ENCODE measurements at regions not wholly inside any gene's neighbourhood (a gene's known extent, or its start where the extent isn't known, plus 50 kb on each side); places are given as distances from the start of the nearest gene placed in this dataset.

DNA sequence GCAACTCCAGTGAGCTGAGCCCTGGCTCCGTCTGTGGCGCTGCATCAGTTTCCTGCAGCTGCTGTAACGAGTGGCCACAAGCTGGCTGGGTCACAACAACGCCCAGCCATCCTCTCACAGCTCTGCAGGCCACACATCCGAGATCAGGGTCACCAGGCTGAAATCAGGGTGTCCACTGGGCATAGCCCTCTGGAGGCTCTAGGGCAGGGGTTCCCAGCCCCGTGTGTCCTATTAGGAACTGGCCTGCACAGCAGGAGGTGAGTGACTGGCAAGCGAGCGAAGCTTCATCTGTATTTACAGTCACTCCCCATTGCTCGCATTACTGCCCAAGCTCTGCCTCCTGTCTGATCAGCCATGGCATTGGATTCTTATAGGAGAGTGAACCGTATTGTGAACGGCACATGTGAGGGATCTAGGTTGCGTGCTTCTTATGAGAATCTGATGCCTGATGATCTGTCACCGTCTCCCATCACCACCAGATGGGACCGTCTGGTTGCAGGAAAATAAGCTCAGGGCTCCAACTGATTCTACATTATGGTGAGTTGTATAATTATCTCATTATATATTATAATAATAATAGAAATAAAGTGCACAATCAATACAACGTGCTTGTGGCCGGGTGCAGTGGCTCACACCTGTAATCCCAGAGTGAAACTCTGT is 176.5 kb downstream of the SEC14L1 start:
- intact Hi-C loops (cut with DNase I): loop anchor here in 1 of 2 donors (5.0 kb wide), 1 partner anchor 35 kb away; no protein-coding TSS in a partner anchor
- DNase-seq (ENCODE audit: low spot score): peak; percentile 51

GRCh38 chr17:77318021-77318420 is 177.3 kb downstream of the SEC14L1 start:
- intact Hi-C loops (cut with DNase I): loop anchor here in 1 of 2 donors (5.0 kb wide), 1 partner anchor 36 kb away; no protein-coding TSS in a partner anchor
- DNase-seq (ENCODE audit: low spot score): peak; percentile 60

- intact Hi-C loops (cut with DNase I): loop anchor here in 1 of 2 donors (5.0 kb wide), 1 partner anchor 36 kb away; no protein-coding TSS in a partner anchor
- DNase-seq (ENCODE audit: low spot score): peak; percentile 83
These were observed 177.9 kb downstream of the SEC14L1 start for GRCh38 chr17:77318491-77319210.

DNA sequence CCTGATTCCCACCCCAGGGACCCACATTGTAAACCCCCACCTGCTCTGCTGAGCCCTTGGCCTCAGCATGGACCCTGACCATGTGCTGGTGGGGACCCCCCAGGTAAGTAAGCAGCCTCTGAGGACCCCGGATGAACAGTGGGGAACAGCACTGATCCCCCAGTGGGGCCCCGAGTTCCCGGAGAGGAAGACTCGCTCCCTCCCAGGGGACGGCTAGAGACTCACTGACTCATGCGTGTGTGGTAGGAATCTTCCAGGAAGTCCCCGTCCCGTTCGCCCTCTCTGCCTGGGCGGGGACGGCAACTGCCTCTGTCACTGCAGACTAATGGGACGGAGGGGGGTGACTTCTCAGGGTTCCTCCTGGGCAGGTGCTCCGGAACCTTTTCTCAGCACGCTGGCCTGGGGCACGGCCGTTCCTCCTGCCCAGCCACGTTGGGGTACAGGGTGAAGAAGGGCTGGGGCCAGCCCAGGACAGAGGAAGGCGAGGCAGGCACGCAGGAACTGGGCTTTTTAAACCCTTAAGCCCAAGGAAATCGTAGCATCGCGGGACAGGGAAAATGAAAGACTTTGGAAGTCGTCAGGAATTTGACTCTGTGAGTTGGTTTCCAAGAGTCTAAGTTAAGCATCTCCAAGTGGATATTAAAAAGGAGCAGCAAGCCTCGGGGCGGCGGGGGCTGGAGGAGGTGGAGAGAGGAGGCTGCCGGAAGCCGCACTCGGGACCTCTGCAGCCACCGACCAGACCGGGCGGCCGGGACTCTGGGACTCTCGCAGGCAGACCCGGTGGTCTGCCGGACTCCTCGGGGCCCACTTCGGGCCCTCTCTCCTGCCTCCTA is 178.7 kb downstream of the SEC14L1 start:
- DNase-seq (ENCODE audit: low spot score): peak; percentile 96
- intact Hi-C loops (cut with DNase I): loop anchor here in 1 of 2 donors (5.0 kb wide), 1 partner anchor 37 kb away; no protein-coding TSS in a partner anchor

DNA sequence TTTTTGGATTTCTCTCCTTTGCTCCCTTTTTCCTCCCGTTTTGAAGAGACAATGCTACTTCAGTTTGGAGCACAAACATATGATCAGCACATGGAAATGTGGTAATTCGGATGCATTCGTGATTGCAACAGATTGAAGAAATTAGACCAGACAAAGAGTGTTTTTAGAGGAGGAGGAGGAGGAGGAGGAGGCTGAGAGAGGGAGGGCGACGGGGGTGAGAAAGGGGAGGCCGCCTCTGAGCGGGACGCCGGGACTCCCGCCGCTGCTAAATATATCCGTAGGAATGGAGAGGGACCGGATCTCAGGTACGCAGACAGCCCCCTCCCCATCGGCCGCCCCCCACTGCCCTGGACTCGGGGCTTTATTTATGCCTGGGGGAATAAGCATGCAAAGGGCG is 179.3 kb downstream of the SEC14L1 start:
- DNase-seq (ENCODE audit: low spot score): peak; percentile 83
- intact Hi-C loops (cut with DNase I): no loop called here

GRCh38 chr17:77320485-77321256 is 179.9 kb downstream of the SEC14L1 start:
- peak; percentile 92 for DNase-seq (ENCODE audit: low spot score)
- intact Hi-C loops (cut with DNase I): no loop called here

DNA sequence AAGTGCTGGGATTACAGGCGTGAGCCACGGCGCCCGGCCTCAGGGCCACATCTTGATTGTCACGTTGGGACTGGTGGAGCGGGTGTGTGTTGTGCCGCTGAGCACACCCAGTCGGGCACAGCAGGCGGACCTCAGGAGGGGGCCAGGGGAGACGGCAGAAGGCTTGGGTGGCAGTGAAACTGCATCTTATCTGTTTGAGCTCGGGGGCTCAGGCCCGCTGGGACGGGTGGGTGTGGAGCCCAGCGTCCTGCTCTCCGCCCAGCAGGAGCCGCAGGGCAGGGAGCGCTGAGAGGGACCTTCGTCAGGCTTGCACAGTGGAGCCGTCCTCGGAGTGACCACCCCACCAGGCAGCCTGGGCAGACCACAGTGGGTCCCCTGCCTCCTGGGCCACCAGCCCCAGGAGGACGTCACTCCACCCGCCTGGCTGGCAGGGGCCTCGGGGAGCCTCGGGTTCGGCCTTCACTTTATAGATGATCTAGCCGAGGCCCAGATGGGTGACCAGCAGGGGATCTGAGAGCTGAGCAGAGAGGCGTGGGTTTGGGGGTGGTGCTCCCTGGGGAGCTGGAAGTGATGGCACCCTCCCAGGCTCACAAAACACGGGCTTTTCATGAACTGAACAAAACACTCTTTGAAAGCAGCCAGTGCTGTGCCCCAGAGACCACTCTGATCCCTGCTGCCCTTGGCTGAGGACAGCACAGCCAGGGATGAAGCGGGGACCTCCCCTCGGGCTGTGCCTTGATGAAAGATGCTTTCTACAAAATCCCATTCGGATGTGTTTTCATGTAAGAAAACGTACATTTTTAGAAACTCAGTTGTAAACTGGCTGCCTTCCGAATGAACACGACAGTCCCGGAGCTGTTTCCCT is 181.1 kb downstream of the SEC14L1 start:
- DNase-seq (ENCODE audit: low spot score): peak; percentile 68
- intact Hi-C loops (cut with DNase I): no loop called here

DNA sequence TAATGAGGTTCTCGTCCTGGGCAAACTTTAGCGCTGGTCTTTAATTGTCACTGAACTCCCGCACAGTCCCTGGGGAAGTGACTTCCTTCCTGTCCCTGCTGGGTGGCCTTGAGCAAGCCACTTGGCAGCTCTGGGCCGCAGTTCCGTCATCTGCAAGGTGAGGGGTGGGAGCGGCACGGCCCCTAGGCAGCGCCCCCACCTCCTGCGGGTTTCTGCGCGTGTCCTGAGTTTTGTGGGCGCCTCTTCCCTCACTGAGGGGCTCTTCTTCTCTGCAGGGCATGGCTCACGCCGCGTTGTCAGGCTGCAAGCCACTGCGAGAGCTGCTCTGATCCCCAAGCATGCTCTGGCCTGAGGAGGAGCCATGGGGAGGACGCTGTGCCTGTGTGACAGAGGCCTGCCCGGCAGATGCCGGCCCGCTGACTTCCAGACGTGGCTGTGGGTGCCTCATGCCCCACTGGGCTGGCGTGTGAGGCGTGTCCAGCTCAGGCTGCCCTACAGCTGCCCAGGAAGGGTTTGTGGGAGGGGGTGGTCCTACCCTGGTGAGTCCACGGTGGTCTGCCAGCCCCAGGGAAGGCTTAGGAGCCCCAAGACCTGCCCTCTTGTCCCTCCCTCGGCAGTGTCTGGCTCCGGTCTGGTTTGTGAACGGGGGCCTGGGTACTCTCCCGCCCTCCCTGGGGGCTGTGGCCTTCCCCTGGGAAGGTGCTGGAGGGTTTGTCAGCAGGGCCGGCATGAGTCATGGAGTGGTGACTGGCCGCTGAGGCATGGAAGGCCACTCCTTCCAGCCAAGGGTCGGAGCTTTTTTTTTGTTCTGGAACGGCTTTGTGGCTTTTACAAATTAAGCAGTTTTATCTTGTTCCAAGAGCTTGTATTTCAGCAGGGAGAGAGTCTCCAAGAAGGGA is 182.0 kb downstream of the SEC14L1 start:
- intact Hi-C loops (cut with DNase I): no loop called here
- DNase-seq (ENCODE audit: low spot score): peak; percentile 96

DNA sequence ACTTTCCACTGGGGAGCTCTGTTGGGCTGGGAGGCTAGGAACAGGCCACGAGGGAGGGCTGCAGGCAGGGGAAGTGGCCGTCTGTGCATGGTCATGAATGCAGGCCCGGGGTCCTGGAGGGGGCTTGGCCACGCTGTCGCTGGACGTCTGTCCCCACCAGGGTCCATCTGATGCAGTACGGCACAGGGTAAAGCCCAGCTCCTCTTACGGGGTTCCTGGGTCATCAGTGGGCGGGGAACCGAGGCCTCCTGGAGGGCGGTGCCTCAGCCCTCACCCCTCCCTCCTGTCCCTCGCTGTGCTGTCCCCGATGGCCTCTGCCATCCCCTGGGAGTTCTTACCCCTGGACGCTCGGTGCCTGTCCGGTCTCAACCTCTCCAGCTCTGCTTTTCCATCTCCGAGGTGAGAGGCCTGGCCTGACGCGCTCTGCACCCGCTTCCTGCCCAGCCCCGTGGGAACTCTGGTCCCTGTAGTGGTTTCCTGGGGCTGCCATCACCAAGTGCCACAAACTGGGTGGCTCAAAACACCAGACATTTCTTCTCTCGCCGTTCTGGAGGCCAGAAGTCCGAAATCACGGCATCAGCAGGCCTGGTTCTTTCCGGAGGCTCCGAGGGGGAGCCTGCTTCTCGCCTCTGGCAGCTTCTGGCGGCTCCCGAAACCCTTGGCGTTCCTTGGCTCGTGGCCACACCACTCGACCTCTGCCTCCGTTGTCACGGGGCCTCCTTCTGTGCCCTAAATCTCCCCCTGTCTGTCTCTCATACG is 182.8 kb downstream of the SEC14L1 start:
- intact Hi-C loops (cut with DNase I): no loop called here
- peak; percentile 87 for DNase-seq (ENCODE audit: low spot score)

DNA sequence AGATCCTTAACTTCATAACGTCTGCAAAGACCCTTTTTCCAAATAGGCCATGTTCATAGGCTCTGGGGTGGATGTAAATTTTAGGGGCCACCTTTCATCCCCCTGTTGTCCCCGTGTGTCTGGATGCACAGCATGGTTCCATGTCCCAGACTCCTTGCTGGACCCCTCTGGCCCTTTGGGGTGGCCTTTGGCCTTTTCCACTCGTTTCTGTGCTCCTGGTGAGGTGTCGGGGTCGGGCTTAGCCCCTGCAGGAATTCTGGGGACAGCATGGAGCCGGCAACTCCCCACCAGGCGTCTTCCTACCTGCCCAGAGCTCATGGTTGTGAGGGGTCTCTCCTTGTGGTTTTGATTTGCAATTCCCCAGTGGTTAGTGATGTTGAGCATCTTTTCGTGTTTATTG is 183.5 kb downstream of the SEC14L1 start:
- intact Hi-C loops (cut with DNase I): no loop called here
- no peak for DNase-seq (ENCODE audit: low spot score)

DNA sequence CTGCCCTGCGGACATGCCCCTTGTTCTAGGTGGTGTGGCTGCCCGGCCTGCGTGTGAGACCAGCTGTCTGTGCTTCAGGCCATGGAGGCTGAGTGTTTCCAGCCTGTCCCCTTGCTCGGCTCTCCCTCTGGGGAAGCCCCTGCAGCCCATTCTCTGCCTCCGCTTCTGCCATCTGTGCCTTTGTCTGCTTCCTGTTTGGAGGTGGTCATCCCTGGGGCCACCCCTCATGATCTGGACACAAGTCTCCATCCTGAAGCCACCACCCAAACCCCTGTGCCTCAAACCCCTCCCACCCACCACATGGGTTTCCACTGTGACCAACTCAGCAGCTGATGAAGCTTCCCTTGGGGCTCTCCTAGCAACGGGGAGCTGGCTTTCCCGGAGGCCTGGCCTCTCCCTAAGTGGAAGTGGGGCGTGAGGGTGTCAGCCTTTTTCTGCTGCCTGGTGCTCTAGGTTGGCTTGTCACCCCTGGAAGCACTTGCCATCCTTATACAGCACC is 184.9 kb downstream of the SEC14L1 start:
- intact Hi-C loops (cut with DNase I): no loop called here
- no peak for DNase-seq (ENCODE audit: low spot score)

DNA sequence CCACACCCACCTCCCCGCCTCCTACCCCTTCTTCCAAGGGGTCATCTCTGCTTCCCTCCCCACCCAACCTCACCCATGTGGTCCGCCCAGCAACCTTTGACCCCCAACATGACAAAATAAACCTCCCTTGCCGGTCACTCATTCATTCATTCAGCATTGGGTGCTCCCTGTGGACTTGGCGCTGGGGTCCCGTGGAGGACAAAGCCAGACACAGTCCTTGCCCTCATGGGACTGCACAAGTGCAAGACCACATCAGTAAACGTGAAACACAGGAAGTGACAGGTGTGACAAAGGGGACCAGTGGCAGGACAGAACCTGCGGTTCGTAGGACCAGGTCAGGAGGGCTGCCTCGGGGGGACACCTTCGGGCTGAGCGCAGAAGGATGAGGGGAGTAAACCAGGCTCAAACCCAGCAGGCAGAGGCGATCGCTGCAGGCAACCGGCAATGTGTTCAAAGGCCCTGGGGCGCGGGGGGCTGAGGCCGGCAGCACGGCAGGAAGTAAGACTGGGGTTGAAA is 185.4 kb downstream of the SEC14L1 start:
- intact Hi-C loops (cut with DNase I): no loop called here
- DNase-seq (ENCODE audit: low spot score): no peak

DNA sequence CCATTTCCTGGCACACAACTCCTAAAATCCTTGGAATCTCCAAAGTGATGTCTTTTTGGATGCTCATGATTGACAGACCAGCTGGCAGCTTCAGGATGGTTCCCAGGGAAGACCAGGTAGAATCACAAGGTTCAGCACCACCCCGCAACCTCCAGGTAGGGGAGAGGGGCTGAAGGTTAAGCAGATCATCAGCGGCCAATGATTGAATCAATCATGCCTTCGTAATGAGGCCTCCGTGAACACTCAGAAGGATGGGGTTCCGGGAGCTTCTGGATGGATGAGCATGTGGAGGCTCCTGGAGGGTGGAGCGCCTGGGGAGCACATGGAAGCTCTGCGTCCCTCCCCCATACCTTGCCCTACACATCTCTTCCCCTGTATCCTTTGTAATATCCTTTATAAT is 185.9 kb downstream of the SEC14L1 start:
- intact Hi-C loops (cut with DNase I): no loop called here
- DNase-seq (ENCODE audit: low spot score): no peak

- DNase-seq (ENCODE audit: low spot score): no peak
- intact Hi-C loops (cut with DNase I): no loop called here
These were observed 186.4 kb downstream of the SEC14L1 start for GRCh38 chr17:77327181-77327565.

DNA sequence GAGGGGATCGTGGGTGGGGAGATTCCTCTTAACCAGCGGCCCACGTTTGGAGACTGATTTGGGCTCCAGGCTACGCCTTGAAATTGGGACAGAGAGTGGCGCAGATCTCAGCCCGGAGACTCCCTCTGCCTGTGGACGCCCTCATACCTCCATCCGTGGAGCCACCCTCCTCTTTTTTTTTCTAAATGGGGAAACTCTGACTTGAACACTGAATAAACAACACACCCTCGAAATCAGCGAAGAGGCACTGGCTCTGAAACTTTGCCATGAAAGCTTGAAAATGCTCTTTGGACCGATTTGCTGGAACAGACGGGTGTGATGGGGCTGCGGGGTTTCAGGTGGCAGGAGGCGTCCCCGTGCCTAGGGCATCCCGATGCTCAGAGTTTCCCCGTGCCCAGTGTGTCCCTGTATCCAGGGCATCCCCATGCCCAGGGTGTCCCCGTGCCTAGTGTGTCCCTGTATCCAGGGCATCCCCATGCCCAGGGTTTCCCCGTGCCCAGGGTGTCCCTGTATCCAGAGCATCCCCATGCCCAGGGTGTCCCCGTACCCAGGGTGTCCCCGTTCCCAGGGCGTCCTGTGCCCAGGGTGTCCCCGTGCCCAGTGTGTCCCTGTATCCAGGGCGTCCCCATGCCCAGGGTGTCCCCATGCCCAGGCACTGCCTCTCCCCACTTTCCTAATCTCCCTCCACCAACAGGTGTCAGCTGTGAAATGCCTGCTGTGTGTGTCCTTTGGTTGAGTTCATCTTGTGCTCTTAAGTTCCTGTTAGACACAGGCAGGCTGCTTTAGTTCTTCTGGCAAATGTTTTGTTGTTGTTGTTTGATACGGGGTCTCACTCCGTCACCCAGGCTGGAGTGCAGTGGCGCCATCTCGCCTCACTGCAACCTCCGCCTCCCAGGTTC is 187.0 kb downstream of the SEC14L1 start:
- DNase-seq (ENCODE audit: low spot score): no peak
- intact Hi-C loops (cut with DNase I): no loop called here
